GM23338 (cell line): ENCODE measurements at regions not wholly inside any gene's neighbourhood (a gene's known extent, or its start where the extent isn't known, plus 50 kb on each side); places are given as distances from the start of the nearest gene placed in this dataset.

Experiments
- CREB1 ChIP-seq: fragments of 250-450 bp; sonication (Bioruptor Pico); IDR thresholded peaks from 2 replicates; pipeline ENCODE4 v1.5.0; 2020; ENCODE audit warnings: low read depth, mild to moderate bottlenecking, moderate library complexity
- CTCF ChIP-seq, 2 experiments: fragments of 200-600 bp in 1 of 2; sonication (generic) in 1 of 2; conservative IDR thresholded peaks; 2 replicates each; pipeline versions ENCODE4 v1.5.1 to v1.6.1; 2016 to 2017; ENCODE audit warnings: antibody characterized with exemption in 2 of 2, low read depth in 2 of 2, mild to moderate bottlenecking in 2 of 2, moderate library complexity in 1 of 2
- EZH2 ChIP-seq: fragments of 200-600 bp; sonication (generic); IDR thresholded peaks from one replicate; pipeline ENCODE4 v1.8.0; 2017; ENCODE audit warnings: antibody characterized with exemption, mild to moderate bottlenecking, low read depth; ENCODE audit not compliant: unreplicated experiment
- EZH2phosphoT487 ChIP-seq: fragments of 200-600 bp; sonication (generic); IDR thresholded peaks from one replicate; pipeline ENCODE4 v1.8.1; 2018; ENCODE audit warnings: antibody characterized with exemption; ENCODE audit not compliant: unreplicated experiment
- JUNB ChIP-seq: IDR thresholded peaks from one replicate; pipeline ENCODE4 v1.6.1; 2016; ENCODE audit warnings: antibody characterized with exemption; ENCODE audit not compliant: unreplicated experiment
- NANOG ChIP-seq: IDR thresholded peaks from 2 replicates; pipeline ENCODE4 v1.6.1; 2016; ENCODE audit warnings: antibody characterized with exemption, borderline replicate concordance
- POLR2AphosphoS5 ChIP-seq: IDR thresholded peaks from 2 replicates; pipeline ENCODE4 v1.6.1; 2016; ENCODE audit warnings: antibody characterized with exemption, low read depth
- REST ChIP-seq: IDR thresholded peaks from one replicate; pipeline ENCODE4 v1.6.1; 2018; ENCODE audit warnings: antibody characterized with exemption; ENCODE audit not compliant: unreplicated experiment
- ZNF331 ChIP-seq: fragments of 250-450 bp; sonication (Bioruptor Pico); IDR thresholded peaks from 2 replicates; pipeline ENCODE4 v1.5.0; 2020; ENCODE audit warnings: low read depth, mild to moderate bottlenecking, moderate library complexity

GRCh38 chr5:119862619-119863018 is 233.3 kb downstream of the FAM170A start:
- TF ChIP-seq CTCF (conservative IDR thresholded peaks at IDR 0.05; ENCODE audit: low read depth in 2 of 2) (no peak), POLR2AphosphoS5 (no peak), EZH2 (no peak), NANOG (no peak), EZH2phosphoT487 (no peak), ZNF331 (CRISPR knock-in tag) (no peak), REST (no peak), JUNB (no peak), CREB1 (CRISPR knock-in tag) (no peak)
